ENCODE measurements at regions not wholly inside any gene's neighbourhood (a gene's known extent, or its start where the extent isn't known, plus 50 kb on each side); places are given as distances from the start of the nearest gene placed in this dataset.
"Not testable (repeated sequence)": the region's sequence is repeated elsewhere in the genome, so short reads cannot be mapped to it uniquely, and the experiment has no call there.

- DNase-seq (ENCODE audit: low read depth, low spot score) = no peak
Measured at GRCh38 chr4:156413239-156414135, 459.8 kb upstream of the CTSO start.

- no peak for DNase-seq (ENCODE audit: low read depth, low spot score)
Measured at GRCh38 chr4:156411531-156411930, 457.9 kb upstream of the CTSO start.

GRCh38 chr4:156408749-156409148 is 455.1 kb upstream of the CTSO start:
- DNase-seq (ENCODE audit: low read depth, low spot score) = no peak

- DNase-seq (ENCODE audit: low read depth, low spot score) = no peak
Measured at GRCh38 chr4:156401371-156401770, 447.7 kb upstream of the CTSO start.

- DNase-seq (ENCODE audit: low read depth, low spot score) = no peak
Measured at GRCh38 chr4:156396534-156396933, 442.9 kb upstream of the CTSO start.

GRCh38 chr4:156391325-156391653 is 437.6 kb upstream of the CTSO start:
- DNase-seq (ENCODE audit: low read depth, low spot score) = no peak

GRCh38 chr4:156390599-156391324 is 437.1 kb upstream of the CTSO start:
- no peak for DNase-seq (ENCODE audit: low read depth, low spot score)

GRCh38 chr4:156388826-156389225 is 435.2 kb upstream of the CTSO start:
- no peak for DNase-seq (ENCODE audit: low read depth, low spot score)

- DNase-seq (ENCODE audit: low read depth, low spot score) = no peak
Measured at GRCh38 chr4:156378033-156378665, 424.5 kb upstream of the CTSO start.

GRCh38 chr4:156377036-156377710 is 423.5 kb upstream of the CTSO start:
- no peak for DNase-seq (ENCODE audit: low read depth, low spot score)

GRCh38 chr4:156374894-156375293 is 421.2 kb upstream of the CTSO start:
- no peak for DNase-seq (ENCODE audit: low read depth, low spot score)

GRCh38 chr4:156374069-156374468 is 420.4 kb upstream of the CTSO start:
- no peak for DNase-seq (ENCODE audit: low read depth, low spot score)

- DNase-seq (ENCODE audit: low read depth, low spot score) = not testable (repeated sequence)
Measured at GRCh38 chr4:156367502-156367901, 413.8 kb upstream of the CTSO start.

- no peak for DNase-seq (ENCODE audit: low read depth, low spot score)
Measured at GRCh38 chr4:156362581-156362980, 408.9 kb upstream of the CTSO start.

- DNase-seq (ENCODE audit: low read depth, low spot score) = no peak
Measured at GRCh38 chr4:156347412-156348075, 393.9 kb upstream of the CTSO start.

GRCh38 chr4:156346959-156347385 is 393.3 kb upstream of the CTSO start:
- no peak for DNase-seq (ENCODE audit: low read depth, low spot score)

- DNase-seq (ENCODE audit: low read depth, low spot score) = no peak
Measured at GRCh38 chr4:156344397-156344796, 390.7 kb upstream of the CTSO start.

- no peak for DNase-seq (ENCODE audit: low read depth, low spot score)
Measured at GRCh38 chr4:156336511-156336910, 382.8 kb upstream of the CTSO start.

- DNase-seq (ENCODE audit: low read depth, low spot score) = no peak
Measured at GRCh38 chr4:156335721-156336120, 382.1 kb upstream of the CTSO start.

- DNase-seq (ENCODE audit: low read depth, low spot score) = no peak
Measured at GRCh38 chr4:156330436-156331031, 376.9 kb upstream of the CTSO start.

- DNase-seq (ENCODE audit: low read depth, low spot score) = no peak
Measured at GRCh38 chr4:156329779-156330178, 376.1 kb upstream of the CTSO start.

All from pulmonary artery endothelial cell (primary cell).